Gastrocnemius medialis (tissue), 4 donors: ENCODE measurements at regions not wholly inside any gene's neighbourhood (a gene's known extent, or its start where the extent isn't known, plus 50 kb on each side); places are given as distances from the start of the nearest gene placed in this dataset.

Source experiments
- CTCF ChIP-seq, 5 experiments: fragments of 450-650 bp in 3 of 5; fragments of 200-600 bp in 2 of 5; sonication (generic) in 2 of 5; IDR thresholded peaks in 4 of 5; conservative IDR thresholded peaks in 1 of 5; 1 replicate in 4 of 5; 2 replicates in 1 of 5; pipeline ENCODE4 v1.5.1; 2016 to 2019; ENCODE audit warnings: antibody characterized with exemption in 5 of 5, mild to moderate bottlenecking in 3 of 5, moderate library complexity in 3 of 5
- POLR2A ChIP-seq, 2 donors: fragments of 450-650 bp; IDR thresholded peaks; one replicate each; pipeline ENCODE4 v1.6.1; 2017; ENCODE audit warnings: antibody characterized with exemption in 2 of 2, mild to moderate bottlenecking in 2 of 2, moderate library complexity in 2 of 2

- TF ChIP-seq CTCF (IDR thresholded peaks at IDR 0.05 in 4 of 5, conservative IDR thresholded peaks at IDR 0.05 in 1 of 5) (no peak), POLR2A (IDR thresholded peaks at IDR 0.05) (no peak)
These were observed 62.7 kb upstream of the SHB start for GRCh38 chr9:38131729-38132128.
